DOHH2 (cell line): ENCODE measurements at regions not wholly inside any gene's neighbourhood (a gene's known extent, or its start where the extent isn't known, plus 50 kb on each side); places are given as distances from the start of the nearest gene placed in this dataset.

Source experiments
- CTCF ChIP-seq: fragments of 200-600 bp; sonication (generic); IDR thresholded peaks from one replicate; pipeline ENCODE4 v1.5.1; 2014; ENCODE audit warnings: antibody characterized with exemption, mild to moderate bottlenecking, low read depth, low read length; ENCODE audit not compliant: poor library complexity, severe bottlenecking
- EZH2phosphoT487 ChIP-seq: fragments of 200-600 bp; sonication (generic); IDR thresholded peaks from 2 replicates; pipeline ENCODE4 v1.6.1; 2017; ENCODE audit warnings: borderline replicate concordance, mild to moderate bottlenecking, antibody characterized with exemption, low read length, moderate library complexity, mixed read lengths

- no peak for TF ChIP-seq CTCF
- TF ChIP-seq EZH2phosphoT487: no peak
These were observed 100.7 kb upstream of the CD93 start for GRCh38 chr20:23186808-23187207.
